Osteoblast (primary cell): ENCODE measurements at regions not wholly inside any gene's neighbourhood (a gene's known extent, or its start where the extent isn't known, plus 50 kb on each side); places are given as distances from the start of the nearest gene placed in this dataset.

Source experiments
- DNase-seq: peaks from one replicate; pipeline ENCODE4 v3.0.0; 2011; ENCODE audit warnings: low spot score, mixed read lengths; ENCODE audit not compliant: insufficient read length; ENCODE audit errors: missing footprints
- H2AFZ ChIP-seq: 2 replicates; pipeline ENCODE4 v1.6.0; 2011; ENCODE audit warnings: mild to moderate bottlenecking, low read length
- H3K27ac ChIP-seq: 2 replicates; pipeline ENCODE4 v1.5.1; 2011; ENCODE audit warnings: mild to moderate bottlenecking, low read depth, low read length, moderate library complexity
- H3K27me3 ChIP-seq: 2 replicates; pipeline ENCODE4 v1.6.0; 2012; ENCODE audit warnings: mild to moderate bottlenecking, control low read depth, inconsistent platforms, low read length, moderate library complexity; ENCODE audit not compliant: insufficient read depth
- H3K36me3 ChIP-seq: 2 replicates; pipeline ENCODE4 v1.5.1; 2011; ENCODE audit warnings: mild to moderate bottlenecking, low read length, control low read depth, moderate library complexity; ENCODE audit not compliant: insufficient read depth
- H3K4me1 ChIP-seq: 2 replicates; pipeline ENCODE4 v1.5.1; 2011; ENCODE audit warnings: mild to moderate bottlenecking, low read length, control low read depth, moderate library complexity; ENCODE audit not compliant: insufficient read depth
- H3K4me2 ChIP-seq: 2 replicates; pipeline ENCODE4 v1.6.0; 2011; ENCODE audit warnings: mild to moderate bottlenecking, low read length; ENCODE audit not compliant: insufficient read depth
- H3K4me3 ChIP-seq: fragments of 200-600 bp; sonication (generic); 3 replicates; pipeline ENCODE4 v1.5.1; 2012; ENCODE audit warnings: mild to moderate bottlenecking, low read length, inconsistent platforms; ENCODE audit not compliant: insufficient read depth
- H3K79me2 ChIP-seq: 2 replicates; pipeline ENCODE4 v1.6.0; 2012; ENCODE audit warnings: mild to moderate bottlenecking, low read length, control low read depth, inconsistent platforms; ENCODE audit not compliant: insufficient read depth
- H3K9me3 ChIP-seq: 2 replicates; pipeline ENCODE4 v1.5.1; 2011; ENCODE audit warnings: low read depth, low read length, control low read depth
- H4K20me1 ChIP-seq: 2 replicates; pipeline ENCODE4 v1.6.0; 2012; ENCODE audit warnings: mild to moderate bottlenecking, low read length, control low read depth; ENCODE audit not compliant: insufficient read depth
- TF ChIP-seq, protein P1 (sequence below): IDR thresholded peaks from 2 replicates; pipeline ENCODE4 v1.5.1; 2011; ENCODE audit warnings: mild to moderate bottlenecking, low read depth, low read length, moderate library complexity; ENCODE audit errors: extremely low read depth

DNA sequence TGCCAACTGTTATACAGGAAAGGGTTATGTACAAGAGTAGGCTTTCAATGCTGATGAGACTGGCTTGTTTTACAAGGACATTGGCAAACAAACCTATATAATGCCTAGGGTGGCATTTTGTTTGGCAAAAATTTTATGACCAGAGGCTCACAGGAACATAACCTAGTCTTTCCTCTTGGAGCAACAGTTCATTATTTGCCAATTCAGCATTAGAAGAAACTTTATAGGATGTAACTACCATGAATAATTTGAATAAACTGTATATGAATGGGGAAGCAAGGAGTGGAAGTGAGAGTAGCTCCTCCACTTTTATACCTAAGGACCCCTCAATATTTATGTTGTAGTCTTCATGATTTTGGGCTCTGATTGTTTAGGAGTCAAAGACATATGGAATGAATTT, 103.9 kb upstream of the WAC start:
- Histone ChIP-seq H3K4me1 (peaks cover 3% of the 10 kb centered on the region), H3K36me3 (no peaks in the 10 kb centered on the region), H3K27me3 (peaks cover 3% of the 10 kb centered on the region), H3K27ac (no peak overlapping the region), H3K4me3 (no peak overlapping the region), H4K20me1 (no peaks in the 10 kb centered on the region), H3K9me3 (no peaks in the 10 kb centered on the region), H3K79me2 (no peaks in the 10 kb centered on the region), H2AFZ (no peak overlapping the region), H3K4me2 (no peak overlapping the region)
- DNase-seq, result no peak
- TF ChIP-seq, protein P1, sequence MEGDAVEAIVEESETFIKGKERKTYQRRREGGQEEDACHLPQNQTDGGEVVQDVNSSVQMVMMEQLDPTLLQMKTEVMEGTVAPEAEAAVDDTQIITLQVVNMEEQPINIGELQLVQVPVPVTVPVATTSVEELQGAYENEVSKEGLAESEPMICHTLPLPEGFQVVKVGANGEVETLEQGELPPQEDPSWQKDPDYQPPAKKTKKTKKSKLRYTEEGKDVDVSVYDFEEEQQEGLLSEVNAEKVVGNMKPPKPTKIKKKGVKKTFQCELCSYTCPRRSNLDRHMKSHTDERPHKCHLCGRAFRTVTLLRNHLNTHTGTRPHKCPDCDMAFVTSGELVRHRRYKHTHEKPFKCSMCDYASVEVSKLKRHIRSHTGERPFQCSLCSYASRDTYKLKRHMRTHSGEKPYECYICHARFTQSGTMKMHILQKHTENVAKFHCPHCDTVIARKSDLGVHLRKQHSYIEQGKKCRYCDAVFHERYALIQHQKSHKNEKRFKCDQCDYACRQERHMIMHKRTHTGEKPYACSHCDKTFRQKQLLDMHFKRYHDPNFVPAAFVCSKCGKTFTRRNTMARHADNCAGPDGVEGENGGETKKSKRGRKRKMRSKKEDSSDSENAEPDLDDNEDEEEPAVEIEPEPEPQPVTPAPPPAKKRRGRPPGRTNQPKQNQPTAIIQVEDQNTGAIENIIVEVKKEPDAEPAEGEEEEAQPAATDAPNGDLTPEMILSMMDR, result no peak

- H3K79me2 ChIP-seq, result no peaks in the 10 kb centered on the region
- H3K9me3 ChIP-seq, result no peaks in the 10 kb centered on the region
- H2AFZ ChIP-seq, result no peak overlapping the region
- peaks cover 3% of the 10 kb centered on the region for H3K4me1 ChIP-seq
- TF ChIP-seq, protein P1, result no peak
- H3K27ac ChIP-seq, result no peak overlapping the region
- H4K20me1 ChIP-seq, result no peaks in the 10 kb centered on the region
- H3K4me2 ChIP-seq, result no peak overlapping the region
- no peak overlapping the region for H3K4me3 ChIP-seq
- H3K27me3 ChIP-seq, result peaks cover 3% of the 10 kb centered on the region
- no peak for DNase-seq
- no peaks in the 10 kb centered on the region for H3K36me3 ChIP-seq
These were observed 103.2 kb upstream of the WAC start for GRCh38 chr10:28429573-28430216.

DNA sequence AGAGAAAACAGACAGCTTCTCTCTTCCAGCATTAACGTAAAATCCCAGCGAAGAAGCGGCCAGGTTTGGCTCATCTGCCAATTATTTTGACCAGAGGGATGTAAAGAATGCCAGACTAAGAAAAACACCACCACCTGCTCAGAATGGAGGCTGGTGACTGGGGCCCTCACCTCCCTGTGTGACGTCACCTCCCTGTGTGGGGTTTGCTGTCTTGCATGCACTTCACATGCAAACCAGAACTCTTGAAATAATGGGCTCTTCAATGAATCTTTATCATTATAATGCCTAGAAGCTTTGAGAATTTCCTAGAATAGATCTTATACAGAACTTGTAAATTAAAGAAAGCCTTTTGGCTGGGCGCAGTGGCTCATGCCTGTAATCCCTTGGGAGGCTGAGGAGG, 101.8 kb upstream of the WAC start:
- no peaks in the 10 kb centered on the region for H3K79me2 ChIP-seq
- H3K4me3 ChIP-seq, result no peak overlapping the region
- H3K27ac ChIP-seq, result no peak overlapping the region
- no peaks in the 10 kb centered on the region for H4K20me1 ChIP-seq
- TF ChIP-seq, protein P1, result no peak
- H3K27me3 ChIP-seq, result peaks cover 3% of the 10 kb centered on the region
- DNase-seq, result no peak
- no peak overlapping the region for H3K4me2 ChIP-seq
- H3K9me3 ChIP-seq, result no peaks in the 10 kb centered on the region
- H3K4me1 ChIP-seq, result peaks cover 3% of the 10 kb centered on the region
- no peaks in the 10 kb centered on the region for H3K36me3 ChIP-seq
- H2AFZ ChIP-seq, result no peak overlapping the region

DNA sequence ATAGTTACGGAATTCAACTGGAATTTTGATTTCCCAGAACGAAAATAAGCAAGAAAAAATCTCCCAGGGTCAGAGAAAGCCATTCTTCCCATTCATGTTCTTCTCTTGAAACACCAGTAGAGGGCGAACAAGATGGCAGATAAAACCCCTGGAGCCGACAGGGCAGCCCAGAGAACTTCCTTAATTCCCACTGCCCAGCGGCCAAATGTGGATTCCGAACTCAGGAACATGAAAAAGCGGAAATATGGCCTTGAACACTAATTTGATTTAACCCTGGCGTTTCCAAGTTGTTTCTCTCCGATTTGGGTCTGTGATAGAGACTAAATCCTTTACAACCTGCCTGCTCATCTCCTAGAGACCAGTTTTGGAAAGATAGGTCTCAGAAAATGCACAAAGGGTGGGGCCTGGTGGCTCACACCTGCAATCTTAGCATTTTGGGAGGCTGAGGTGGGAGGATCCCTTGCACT, 100.7 kb upstream of the WAC start:
- Histone ChIP-seq H3K9me3 (no peaks in the 10 kb centered on the region), H3K36me3 (no peaks in the 10 kb centered on the region), H3K27ac (no peak overlapping the region), H3K79me2 (no peaks in the 10 kb centered on the region), H3K4me2 (peak overlapping the region; percentile 33), H3K4me3 (no peak overlapping the region), H2AFZ (peak overlapping the region; percentile 89), H3K4me1 (peaks cover 3% of the 10 kb centered on the region), H3K27me3 (peaks cover 8% of the 10 kb centered on the region), H4K20me1 (no peaks in the 10 kb centered on the region)
- TF ChIP-seq, protein P1, result peak; percentile 83
- peak; percentile 79 for DNase-seq
